Esophagus muscularis mucosa (tissue), 4 donors: ENCODE measurements at regions not wholly inside any gene's neighbourhood (a gene's known extent, or its start where the extent isn't known, plus 50 kb on each side); places are given as distances from the start of the nearest gene placed in this dataset.
A peak's percentile ranks its signal among the peaks of the same experiment; 100 is the strongest.

Experiments used
- DNase-seq: peaks from one replicate; pipeline ENCODE4 v3.0.0-alpha.2; 2017; ENCODE audit errors: extremely low spot score
- H3K27ac ChIP-seq, 4 donors: fragments of 200-600 bp; sonication (generic); replicated peaks in 1 of 4; 1 replicate in 3 of 4; 2 replicates in 1 of 4; pipeline ENCODE4 v1.5.1; 2016 to 2019; ENCODE audit warnings: mild to moderate bottlenecking in 1 of 4
- H3K27me3 ChIP-seq, 4 donors: fragments of 200-600 bp; sonication (generic); one replicate each; pipeline versions ENCODE4 v1.5.1 to v1.6.0; 2016 to 2019
- H3K36me3 ChIP-seq, 4 donors: fragments of 200-600 bp; sonication (generic); one replicate each; pipeline ENCODE4 v1.5.1; 2016 to 2019
- H3K4me1 ChIP-seq, 4 donors: fragments of 200-600 bp; sonication (generic); one replicate each; pipeline ENCODE4 v1.5.1; 2016 to 2019
- H3K4me3 ChIP-seq, 4 donors: fragments of 200-600 bp; sonication (generic); 1 replicate in 2 of 4; 2 replicates in 2 of 4; pipeline ENCODE4 v1.5.1; 2016 to 2019; ENCODE audit warnings: mild to moderate bottlenecking in 4 of 4, moderate library complexity in 1 of 4
- H3K9me3 ChIP-seq, 4 donors: fragments of 200-600 bp; sonication (generic); 1 replicate in 3 of 4; 2 replicates in 1 of 4; pipeline ENCODE4 v1.5.1; 2016 to 2019
- CTCF ChIP-seq, 3 experiments: fragments of 200-600 bp in 2 of 3; fragments of 450-650 bp in 1 of 3; sonication (generic) in 2 of 3; IDR thresholded peaks; one replicate each; pipeline ENCODE4 v1.5.1; 2017 to 2019; ENCODE audit warnings: antibody characterized with exemption in 3 of 3, mild to moderate bottlenecking in 2 of 3, moderate library complexity in 1 of 3
- EP300 ChIP-seq: sonication (generic); formaldehyde crosslinking; IDR thresholded peaks from one replicate; pipeline ENCODE4 v1.6.1; 2017; ENCODE audit warnings: antibody characterized with exemption
- POLR2A ChIP-seq: fragments of 450-650 bp; IDR thresholded peaks from one replicate; pipeline ENCODE4 v1.6.1; 2017; ENCODE audit warnings: antibody characterized with exemption, moderate library complexity, mild to moderate bottlenecking, low read depth
- POLR2AphosphoS5 ChIP-seq, 2 donors: sonication (generic); formaldehyde crosslinking; IDR thresholded peaks; one replicate each; pipeline ENCODE4 v1.6.1; 2017; ENCODE audit warnings: antibody characterized with exemption in 2 of 2
- WGBS: methylation state at CpG from one replicate; pipeline ENCODE4 v1.1.5; 2018; 5-methylcytosine and 5-hydroxymethylcytosine counted together
- intact Hi-C: fragments of 100-400 bp; cut with DNase I; formaldehyde crosslinking; loops from one replicate; pipeline ENCODE4 v1.15.1; 2023

- H3K27ac ChIP-seq: no peak overlapping the region
- intact Hi-C loops: no loop called here
- H3K27me3 ChIP-seq: no peaks in the 10 kb centered on the region
- WGBS: 43% methylated on average over 8 of the region's 8 CpGs
- no peak overlapping the region for H3K4me3 ChIP-seq
- no peak for DNase-seq
- no peaks in the 10 kb centered on the region for H3K4me1 ChIP-seq
- no peaks in the 10 kb centered on the region for H3K9me3 ChIP-seq
- H3K36me3 ChIP-seq: no peaks in the 10 kb centered on the region
- TF ChIP-seq CTCF (IDR thresholded peaks at IDR 0.05): peak; percentile 47 to 53 (median 52)
- no peak for TF ChIP-seq POLR2AphosphoS5 (IDR thresholded peaks at IDR 0.05)
- TF ChIP-seq EP300: no peak
- no peak for TF ChIP-seq POLR2A
Measured at GRCh38 chrX:102067966-102068723, 57.3 kb upstream of the TCEAL2 start.

- H3K4me1 ChIP-seq: no peaks in the 10 kb centered on the region
- H3K27me3 ChIP-seq: peaks cover 0 to 5% (median 0%) of the 10 kb centered on the region in 4 donors
- WGBS: 81% methylated on average over 2 of the region's 2 CpGs
- intact Hi-C loops: no loop called here
- DNase-seq: no peak
- TF ChIP-seq CTCF (IDR thresholded peaks at IDR 0.05): no peak
- no peak for TF ChIP-seq POLR2A
- no peak for TF ChIP-seq EP300
- TF ChIP-seq POLR2AphosphoS5 (IDR thresholded peaks at IDR 0.05): no peak
- no peak overlapping the region for H3K27ac ChIP-seq
- no peaks in the 10 kb centered on the region for H3K9me3 ChIP-seq
- H3K4me3 ChIP-seq: no peak overlapping the region
- no peaks in the 10 kb centered on the region for H3K36me3 ChIP-seq
Measured at GRCh38 chrX:102063445-102064074, 61.9 kb upstream of the TCEAL2 start.

- WGBS: 57% methylated on average over 2 of the region's 2 CpGs
- Histone ChIP-seq H3K27me3 (no peaks in the 10 kb centered on the region), H3K27ac (no peak overlapping the region), H3K9me3 (peaks cover 0 to 8% (median 0%) of the 10 kb centered on the region in 4 donors), H3K4me1 (no peaks in the 10 kb centered on the region), H3K36me3 (no peaks in the 10 kb centered on the region), H3K4me3 (no peak overlapping the region)
- no peak for DNase-seq
- intact Hi-C loops: no loop called here
- TF ChIP-seq EP300 (no peak), CTCF (IDR thresholded peaks at IDR 0.05) (no peak), POLR2A (no peak), POLR2AphosphoS5 (IDR thresholded peaks at IDR 0.05) (no peak)
Measured at GRCh38 chrX:102044496-102044895, 81.0 kb upstream of the TCEAL2 start.

- H3K27me3 ChIP-seq: no peaks in the 10 kb centered on the region
- H3K9me3 ChIP-seq: peaks cover 0 to 8% (median 0%) of the 10 kb centered on the region in 4 donors
- no peak overlapping the region for H3K4me3 ChIP-seq
- H3K4me1 ChIP-seq: no peaks in the 10 kb centered on the region
- no peak overlapping the region for H3K27ac ChIP-seq
- intact Hi-C loops: no loop called here
- DNase-seq: no peak
- no peak for TF ChIP-seq POLR2A
- TF ChIP-seq CTCF (IDR thresholded peaks at IDR 0.05): no peak
- no peak for TF ChIP-seq EP300
- TF ChIP-seq POLR2AphosphoS5 (IDR thresholded peaks at IDR 0.05): no peak
- no peaks in the 10 kb centered on the region for H3K36me3 ChIP-seq
- 86% methylated on average over 3 of the region's 3 CpGs for WGBS
Measured at GRCh38 chrX:102043380-102043779, 82.1 kb upstream of the TCEAL2 start.
